ENCODE measurements at regions not wholly inside any gene's neighbourhood (a gene's known extent, or its start where the extent isn't known, plus 50 kb on each side); places are given as distances from the start of the nearest gene placed in this dataset.

GRCh38 chr17:70323269-70323668 lies 153.9 kb downstream of the KCNJ2 start:
- TF ChIP-seq EP300 (IDR thresholded peaks at IDR 0.05), result no peak
- TF ChIP-seq, protein P1, sequence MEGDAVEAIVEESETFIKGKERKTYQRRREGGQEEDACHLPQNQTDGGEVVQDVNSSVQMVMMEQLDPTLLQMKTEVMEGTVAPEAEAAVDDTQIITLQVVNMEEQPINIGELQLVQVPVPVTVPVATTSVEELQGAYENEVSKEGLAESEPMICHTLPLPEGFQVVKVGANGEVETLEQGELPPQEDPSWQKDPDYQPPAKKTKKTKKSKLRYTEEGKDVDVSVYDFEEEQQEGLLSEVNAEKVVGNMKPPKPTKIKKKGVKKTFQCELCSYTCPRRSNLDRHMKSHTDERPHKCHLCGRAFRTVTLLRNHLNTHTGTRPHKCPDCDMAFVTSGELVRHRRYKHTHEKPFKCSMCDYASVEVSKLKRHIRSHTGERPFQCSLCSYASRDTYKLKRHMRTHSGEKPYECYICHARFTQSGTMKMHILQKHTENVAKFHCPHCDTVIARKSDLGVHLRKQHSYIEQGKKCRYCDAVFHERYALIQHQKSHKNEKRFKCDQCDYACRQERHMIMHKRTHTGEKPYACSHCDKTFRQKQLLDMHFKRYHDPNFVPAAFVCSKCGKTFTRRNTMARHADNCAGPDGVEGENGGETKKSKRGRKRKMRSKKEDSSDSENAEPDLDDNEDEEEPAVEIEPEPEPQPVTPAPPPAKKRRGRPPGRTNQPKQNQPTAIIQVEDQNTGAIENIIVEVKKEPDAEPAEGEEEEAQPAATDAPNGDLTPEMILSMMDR (IDR thresholded peaks at IDR 0.05), result no peak
- no peak for TF ChIP-seq POLR2A (IDR thresholded peaks at IDR 0.05)

Data from ovary (tissue), 3 donors.